NCI-H526 treated with DMSO at 0.1 percent for 48 hours (cell line): ENCODE measurements at regions not wholly inside any gene's neighbourhood (a gene's known extent, or its start where the extent isn't known, plus 50 kb on each side); places are given as distances from the start of the nearest gene placed in this dataset.

Experiments
- DNase-seq: peaks from one replicate; lab custom pipeline; 2025; lab: John Stamatoyannopoulos, UW

DNA sequence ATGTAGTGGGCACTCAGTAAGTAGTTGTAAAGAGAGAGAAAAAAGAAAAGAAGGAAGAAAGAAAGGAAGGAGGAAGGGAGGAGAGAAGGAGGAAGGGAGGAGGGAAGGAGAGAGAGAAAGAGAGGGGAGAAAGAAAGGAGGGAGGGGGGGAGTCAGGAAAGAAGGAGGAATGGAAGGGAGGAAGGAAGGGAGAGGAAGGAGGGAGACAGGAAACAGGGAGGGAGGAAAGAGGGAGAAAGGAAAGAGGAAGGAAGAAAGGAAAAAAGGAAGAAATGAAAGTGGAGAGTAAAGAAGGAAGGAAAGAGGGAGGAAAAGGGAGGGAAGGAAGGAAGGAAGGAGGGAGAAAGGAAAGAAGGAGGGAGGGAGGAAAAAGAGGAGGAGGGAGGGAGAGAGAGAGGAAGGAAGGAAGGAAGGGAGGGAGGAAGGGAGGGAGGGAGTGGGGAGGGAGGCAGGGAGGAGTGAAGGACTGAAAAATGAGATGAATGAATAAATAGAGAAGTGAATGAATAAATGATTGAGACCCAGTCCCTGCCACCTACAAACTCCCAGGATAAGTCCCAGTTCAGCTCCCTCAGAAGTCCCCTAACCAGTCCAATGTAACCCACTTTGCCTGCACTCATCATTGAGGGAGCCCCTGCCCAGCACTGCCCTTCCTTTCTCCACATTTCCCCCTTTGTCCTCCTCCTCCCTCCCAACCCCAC is 739.0 kb upstream of the TBX3 start:
- no peak for DNase-seq

DNA sequence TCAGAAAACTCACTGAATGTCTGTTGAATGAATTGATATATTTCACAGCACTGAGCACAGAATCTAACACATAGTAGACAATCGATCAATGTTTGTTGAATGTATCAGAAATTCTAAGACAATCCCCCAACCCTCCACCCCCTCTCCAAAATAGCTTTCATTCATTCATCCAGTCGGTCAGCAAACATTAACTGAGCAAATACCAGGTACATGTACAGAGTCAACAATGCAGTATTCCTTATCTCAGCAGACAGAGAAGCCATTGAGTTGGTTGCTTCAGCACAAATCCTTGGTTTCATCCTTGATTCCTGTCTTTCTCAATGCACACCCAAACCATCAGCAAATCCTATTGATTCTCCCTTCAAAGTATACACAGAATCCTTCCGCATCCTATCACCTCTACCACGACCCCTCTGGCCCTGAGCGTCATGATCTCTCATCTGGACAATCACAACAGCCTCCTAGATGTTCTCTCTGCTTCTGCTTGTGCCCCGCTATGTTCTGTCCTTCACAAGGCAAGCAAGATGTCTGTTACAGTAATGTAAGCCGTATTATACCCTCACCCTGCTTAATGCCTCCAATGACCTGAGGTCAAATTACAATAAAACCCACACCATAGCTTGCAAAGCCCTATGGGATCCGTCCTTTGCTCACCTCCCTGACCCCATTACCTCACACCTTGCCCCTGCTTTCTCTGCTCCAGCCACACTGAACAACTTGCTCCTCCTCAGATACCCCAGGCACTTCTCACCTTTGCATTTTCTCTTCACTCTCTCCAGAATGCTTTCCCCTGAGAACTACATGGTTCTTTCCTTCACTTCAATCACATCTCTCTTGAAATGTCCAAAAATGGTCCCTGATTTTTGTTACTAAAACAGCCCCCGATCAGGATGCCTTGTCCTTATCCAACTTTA is 738.1 kb upstream of the TBX3 start:
- DNase-seq, result no peak

DNA sequence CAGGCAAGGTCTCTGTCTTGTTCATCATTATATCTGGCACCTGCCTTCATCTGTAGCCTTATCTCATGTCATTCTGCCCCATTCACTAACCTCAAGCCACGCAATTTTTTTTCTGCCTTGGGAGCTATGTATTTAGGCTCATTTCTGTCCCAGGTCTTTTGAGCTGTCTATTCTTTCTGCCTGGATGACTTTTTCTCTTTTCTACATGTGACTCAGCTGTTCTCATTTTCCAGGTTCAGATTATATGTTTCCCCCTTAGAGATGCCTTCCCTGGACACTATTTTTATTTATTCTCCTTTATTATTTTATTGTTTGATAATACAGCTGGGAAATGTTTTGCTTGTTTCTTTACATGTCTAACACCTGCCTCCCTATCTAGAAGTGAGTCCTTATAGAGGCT is 737.4 kb upstream of the TBX3 start:
- DNase-seq, result no peak

DNA sequence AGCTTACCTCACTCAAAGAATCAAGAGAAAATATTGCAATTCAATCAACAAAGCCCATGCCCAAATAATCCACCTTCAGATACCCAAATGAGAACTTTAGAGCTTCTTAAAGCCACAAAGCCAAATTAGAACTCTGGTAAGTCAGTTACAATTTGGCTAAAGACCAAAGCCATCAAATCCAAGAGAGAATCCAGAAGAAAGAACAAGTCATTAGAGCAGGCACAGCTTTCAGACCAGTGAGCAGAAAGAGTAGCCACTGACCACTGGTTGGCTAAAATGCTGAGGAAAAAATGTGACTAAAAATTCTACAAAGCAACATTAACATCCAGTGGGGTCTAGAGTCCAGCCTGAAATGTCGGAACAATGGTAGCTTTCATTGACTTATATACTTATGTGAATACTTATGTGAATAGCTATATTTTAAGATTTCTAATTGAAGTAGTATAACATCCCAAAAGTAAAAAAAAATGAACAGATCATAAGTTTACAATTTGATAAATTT is 735.2 kb upstream of the TBX3 start:
- no peak for DNase-seq

DNA sequence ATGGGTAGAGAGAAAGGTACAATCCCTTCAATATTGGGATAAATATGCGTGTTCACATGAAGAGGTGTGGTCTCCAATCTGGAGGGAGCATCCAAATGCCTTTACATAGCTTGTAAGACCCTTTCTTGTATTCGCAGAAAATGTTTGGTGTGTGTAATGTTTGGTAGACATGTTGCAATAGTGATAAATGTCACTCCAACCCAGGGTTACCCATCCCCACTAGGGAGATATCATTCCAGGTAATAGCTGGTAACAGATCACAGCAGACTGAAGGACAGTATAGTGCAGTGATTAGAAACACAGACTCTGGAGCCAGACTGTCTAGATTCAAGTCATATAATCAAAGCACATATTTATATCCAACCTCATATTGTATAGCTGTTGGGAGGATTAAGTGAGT is 733.6 kb upstream of the TBX3 start:
- no peak for DNase-seq

DNA sequence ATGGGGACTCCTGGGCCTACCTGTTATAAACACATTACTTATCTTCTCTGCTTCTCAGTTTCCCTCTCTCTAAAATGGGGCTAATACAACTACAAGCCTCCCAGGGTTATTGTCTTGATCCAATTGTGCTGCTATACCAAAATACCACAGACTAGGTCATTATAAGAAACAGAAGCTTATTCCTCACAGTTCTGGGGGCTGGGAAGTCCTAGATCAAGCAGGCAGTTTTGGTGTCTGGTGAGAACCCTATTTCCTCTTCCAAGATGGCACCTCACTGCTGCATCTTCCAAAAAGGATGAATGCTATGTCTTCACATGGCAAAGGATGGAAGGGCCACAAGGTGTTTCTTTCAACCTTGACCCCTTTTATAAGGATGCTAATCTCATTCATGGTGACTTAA is 732.9 kb upstream of the TBX3 start:
- DNase-seq, result no peak

DNA sequence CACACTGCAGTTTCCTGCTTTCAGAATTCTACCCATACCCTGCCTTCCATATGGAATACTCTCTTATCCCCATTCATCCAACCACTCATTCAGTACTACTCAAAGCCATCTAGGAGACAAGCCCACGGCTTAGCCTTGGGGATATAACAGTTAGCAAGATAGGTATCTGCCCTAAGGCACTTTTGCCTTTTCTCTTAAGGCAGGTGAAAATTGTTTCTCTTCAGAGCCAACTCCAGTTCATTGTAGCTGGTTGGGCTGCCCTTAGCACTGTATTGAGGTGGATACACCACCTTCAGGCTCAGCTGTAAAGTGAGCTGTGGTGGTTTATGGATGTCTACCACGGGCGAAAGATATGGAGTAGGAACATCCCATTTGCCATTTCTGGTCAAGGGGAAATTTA is 729.7 kb upstream of the TBX3 start:
- no peak for DNase-seq

DNA sequence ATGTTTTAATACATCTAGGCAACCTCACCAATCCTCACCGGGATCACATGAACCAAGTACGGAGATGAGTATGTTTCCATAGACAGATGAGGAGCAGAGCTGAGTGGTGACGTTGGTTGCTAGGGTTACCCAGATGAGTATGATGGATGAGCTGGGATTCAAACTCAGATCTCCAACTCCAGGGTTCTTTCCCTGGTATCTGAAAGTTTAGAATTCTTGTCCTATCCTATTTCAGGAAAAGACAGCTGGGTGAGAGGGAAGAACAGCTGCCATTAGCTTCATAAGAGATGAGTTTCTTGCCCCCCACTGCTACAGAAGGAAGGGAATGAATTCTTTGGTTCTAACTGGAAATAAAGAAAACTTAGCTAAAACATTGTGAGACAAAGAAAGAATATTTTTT is 728.9 kb upstream of the TBX3 start:
- no peak for DNase-seq

DNA sequence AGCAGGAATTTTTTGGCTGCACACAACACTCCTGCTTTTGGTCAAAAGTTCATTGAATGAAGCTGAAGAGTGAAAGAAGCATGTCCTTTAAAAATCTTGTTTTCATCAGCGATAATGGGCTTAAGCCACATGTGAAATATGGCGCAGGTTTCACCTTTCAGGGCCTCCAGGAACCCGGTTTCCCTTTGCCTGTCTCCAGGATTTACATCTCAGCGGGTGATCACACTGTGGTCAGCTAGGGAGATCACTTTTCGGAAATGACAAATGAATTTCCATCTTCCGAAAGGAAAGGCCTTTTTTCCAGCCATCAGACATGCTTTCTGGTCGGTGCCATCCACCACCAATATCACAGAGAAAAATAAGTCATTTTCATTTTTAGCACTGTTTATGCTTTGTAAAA is 727.1 kb upstream of the TBX3 start:
- no peak for DNase-seq

DNA sequence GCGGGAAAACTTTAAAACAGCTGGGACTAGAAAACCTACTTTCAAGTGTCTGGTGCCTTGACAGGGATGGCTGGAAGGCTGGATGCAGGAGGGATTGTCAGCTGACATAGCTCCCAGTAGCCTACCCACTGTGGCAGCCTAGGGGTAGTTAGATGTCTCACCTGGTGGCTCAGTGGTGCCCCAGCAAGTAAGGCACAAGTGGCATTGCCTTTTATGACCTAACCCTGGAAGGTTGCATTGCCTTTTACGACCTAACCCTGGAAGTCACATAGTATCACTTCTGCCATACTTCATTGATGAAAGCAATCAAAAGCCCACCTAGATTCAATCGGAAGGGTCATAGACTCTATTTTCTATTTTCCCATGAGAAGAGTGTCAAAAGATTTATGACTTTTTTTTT is 724.7 kb upstream of the TBX3 start:
- DNase-seq, result no peak

DNA sequence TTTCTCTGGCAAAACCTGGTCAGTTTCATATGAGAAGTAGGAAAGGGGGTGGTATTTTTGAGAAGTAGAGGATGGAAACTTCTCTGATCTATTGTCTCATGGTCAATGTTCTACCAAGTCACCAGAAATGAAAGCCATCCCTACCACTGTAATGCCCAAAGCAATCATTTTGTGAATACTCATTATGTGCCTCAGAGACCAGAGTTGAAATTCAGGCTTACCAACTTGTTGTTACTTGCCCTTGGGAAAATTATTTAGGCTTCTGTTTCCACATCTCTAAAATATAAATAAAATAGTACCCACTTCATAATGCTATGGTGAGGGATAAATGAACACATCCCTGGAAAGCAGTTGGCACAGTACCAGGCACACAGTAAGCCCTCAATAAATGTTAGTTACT is 723.7 kb upstream of the TBX3 start:
- DNase-seq, result no peak

DNA sequence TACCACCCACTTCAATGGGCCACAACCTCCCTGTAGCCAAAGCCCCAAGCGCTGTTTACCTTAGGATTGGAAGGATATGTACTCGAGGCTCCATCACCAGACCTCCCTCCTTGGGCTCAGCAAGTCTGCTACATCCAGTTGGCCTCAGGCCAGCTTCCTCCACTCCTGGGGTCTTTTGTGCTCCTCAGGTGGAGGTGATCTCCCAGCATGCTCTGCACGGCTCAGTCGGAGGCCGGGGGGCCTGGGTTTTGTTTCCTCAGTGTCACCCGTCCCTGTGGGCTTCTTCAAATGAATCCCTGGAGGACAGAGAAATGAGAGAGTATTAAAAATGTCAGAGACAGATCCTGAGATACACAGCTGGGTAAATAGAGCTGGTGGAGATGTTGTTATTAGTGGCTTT is 723.1 kb upstream of the TBX3 start:
- no peak for DNase-seq

DNA sequence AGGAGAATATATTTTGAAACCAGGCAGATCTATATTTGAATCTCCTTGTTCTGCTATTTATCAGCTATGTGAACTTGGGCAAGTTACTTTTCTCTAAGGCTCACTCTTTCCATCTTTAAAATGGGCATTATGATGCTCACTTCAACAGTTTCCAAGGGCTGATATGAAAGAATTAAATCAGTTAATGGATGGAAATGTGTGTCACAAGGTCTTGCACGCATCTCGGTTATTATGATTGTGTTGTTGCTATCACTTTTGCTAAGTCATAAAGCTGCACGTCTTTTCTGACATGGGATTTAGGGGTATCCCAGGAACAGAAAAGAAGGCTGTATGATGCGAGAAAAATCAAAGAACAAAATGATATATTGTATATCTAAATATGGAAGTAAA is 721.5 kb upstream of the TBX3 start:
- DNase-seq, result no peak

DNA sequence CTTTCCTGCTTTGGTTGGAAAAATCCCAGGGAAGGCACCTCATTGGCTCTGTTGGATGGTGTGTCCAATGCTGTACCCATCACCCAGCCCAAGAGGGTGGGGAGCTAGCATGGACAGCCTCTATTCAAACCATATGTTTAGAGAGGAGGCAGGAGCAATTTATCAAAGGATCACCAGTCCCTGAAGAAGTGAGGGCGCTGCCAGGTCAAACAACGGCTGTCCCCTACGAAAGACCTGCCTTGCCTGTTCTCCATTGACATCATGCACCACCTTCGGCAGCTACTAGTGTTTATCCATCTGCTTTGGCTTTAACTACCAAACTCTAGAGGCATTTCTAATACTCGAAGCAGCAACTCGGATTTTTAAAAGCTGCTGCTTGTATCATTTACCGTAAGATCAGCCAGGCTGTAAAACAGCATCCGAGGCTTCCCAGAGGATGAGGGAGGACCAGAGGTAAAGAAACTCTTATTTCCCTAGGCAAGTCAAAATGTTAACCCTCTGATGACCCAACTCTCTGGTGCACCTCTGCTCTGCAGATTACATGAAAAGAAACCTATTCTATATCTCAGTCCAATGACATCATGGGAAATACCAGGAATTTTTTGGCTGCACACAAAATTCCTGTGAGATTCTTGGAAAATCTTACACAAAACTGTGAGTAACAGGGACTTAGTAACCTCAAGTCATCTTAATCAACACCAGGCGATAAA is 720.9 kb upstream of the TBX3 start:
- no peak for DNase-seq

DNA sequence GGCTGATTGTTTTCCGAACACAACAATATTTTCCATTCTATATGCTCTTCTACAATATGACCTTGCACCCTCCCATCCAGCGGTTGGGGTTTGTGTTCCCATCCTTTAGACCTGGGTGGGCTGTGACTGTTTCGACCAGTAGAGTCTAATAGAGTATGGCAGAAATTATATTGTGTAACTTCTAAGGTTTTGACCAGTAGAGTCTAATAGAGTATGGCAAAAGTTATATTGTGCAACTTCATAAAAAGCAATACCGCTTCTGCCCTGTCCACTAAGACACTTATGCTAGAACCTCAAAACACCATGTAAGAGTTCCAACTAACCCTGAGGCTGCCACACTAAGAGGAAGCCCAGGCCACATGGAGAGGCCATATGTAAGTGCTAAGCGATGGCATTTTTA is 719.7 kb upstream of the TBX3 start:
- DNase-seq, result no peak

DNA sequence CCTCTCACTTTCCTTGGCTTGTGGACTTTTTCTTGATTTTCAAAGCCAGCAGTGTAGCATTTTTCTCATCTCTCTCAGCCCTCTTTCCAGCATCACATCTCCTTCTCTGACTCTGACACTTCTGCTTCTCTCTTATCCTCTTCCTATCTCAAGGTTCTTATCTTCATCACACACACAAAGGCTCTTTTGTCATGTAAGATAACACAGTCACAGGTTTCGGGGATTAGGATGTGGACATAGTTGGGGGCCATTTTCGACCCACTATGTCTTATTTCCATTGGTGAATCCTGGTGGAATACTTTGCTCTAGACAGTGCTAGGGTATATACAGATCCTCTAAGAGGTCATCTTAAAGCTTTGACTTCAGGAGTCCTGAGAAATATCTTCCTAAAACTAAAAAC is 719.3 kb upstream of the TBX3 start:
- DNase-seq, result no peak

DNA sequence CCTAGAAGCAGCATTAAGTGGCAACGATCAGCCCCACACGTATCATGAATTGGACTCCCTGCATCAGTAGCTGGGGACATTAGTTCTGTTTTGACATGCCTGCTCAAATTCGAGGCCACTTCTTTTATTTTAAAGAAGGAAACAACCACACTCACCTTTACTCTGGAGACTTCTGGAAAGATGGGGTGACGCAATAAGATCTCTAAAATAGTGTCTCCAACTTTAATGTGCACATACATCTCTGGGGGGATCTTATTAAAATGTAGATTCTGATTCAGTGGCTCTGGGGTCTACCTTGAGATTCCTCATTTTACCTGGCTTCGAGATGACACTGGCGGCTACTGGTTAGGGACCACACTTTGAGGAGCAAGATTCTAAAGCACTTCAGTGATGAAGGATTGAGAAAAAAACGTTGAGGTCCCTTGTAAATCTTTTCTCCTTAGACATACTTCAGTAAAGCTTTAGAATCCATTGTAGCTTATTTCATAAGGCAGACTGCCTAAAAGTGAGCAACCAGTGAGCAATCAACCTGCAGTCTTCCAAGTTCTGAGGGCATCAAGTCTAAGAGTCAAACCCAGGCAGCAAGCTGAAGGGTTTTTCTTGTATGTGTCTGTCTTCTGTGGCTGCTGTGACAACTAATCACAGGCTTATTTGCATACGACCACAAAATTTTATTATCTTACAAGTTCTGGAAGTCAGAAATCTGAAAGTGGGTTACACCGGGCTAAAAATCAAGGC is 718.6 kb upstream of the TBX3 start:
- DNase-seq, result no peak

DNA sequence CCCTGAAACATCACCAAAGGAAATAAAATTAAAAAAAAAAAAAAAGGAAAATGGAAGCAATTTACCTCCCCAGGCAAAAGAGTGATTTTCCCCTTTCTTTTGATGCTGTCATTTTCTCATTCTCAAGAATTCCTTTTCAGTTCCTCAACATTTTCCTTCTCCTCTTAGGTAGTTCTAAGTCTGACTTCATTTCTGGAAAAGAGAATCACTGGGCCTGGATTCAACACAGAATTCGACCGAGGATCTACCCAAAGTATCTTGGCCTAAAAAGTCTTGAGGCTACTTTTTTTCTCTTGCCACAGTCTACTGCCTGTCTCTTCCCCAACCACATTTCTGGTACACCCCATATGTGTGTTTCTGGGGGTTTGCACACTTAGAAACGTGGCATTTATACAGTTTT is 717.8 kb upstream of the TBX3 start:
- DNase-seq, result no peak

DNA sequence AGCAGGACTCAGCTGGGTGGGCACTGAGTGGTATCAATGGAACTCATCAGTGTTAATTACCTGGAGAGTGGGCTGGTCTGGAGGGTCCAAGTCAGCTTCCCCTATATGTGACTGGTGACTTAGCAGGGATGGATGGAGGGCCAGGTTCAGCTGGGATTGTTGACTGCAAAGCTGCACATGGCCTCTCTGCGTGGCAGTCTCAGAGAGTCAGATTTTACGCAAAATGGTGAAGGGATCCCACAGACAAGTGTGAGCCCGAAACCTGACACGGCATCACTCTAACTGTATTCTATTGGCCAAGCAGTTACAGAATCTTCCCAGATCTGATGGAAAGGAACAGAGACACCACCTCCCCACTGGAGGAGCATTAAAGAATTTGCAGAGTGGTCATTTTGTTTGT is 716.0 kb upstream of the TBX3 start:
- no peak for DNase-seq

DNA sequence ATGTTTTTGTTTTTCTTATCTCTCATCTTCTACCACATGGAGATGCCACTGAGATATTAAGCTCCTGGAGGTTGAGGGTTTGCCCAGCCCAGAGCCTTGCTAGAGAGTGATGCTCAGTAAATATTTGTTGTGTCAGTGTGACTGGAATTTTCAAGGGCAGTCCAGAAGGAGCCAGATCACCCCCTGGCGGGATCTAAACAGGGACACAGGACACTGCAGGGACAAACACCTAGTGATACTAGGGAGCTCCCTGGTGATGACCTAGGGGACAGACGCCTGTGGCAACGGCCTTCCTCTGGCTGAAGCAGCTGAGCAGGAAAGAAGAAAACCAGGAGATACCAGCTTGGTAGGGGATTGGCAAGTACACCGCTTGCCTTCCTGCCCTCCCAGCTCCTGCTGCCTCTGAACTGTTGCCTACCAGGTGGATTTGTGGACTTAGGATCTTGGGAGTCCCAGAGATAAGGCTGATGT is 714.4 kb upstream of the TBX3 start:
- no peak for DNase-seq

DNA sequence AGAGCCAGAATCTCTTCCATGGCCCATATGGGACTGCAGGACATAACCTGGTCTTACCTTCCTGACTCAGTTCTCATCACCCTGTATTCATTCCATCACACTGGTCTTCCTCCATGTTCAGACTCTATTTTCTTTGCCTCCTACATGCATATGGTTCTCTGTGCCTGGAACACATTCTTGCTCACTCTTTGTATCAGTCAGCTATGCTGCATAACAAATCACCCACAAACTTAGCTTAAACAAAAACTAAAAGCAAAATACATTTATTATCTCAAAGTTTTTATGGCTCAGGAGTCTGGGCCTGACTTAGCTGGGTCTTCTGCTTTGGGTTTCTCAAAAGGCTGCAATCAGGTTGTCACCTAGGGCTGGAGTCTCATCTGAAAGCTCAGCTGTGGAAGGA is 712.6 kb upstream of the TBX3 start:
- DNase-seq, result no peak
